ENCODE measurements at regions not wholly inside any gene's neighbourhood (a gene's known extent, or its start where the extent isn't known, plus 50 kb on each side); places are given as distances from the start of the nearest gene placed in this dataset.
"Not testable (repeated sequence)": the region's sequence is repeated elsewhere in the genome, so short reads cannot be mapped to it uniquely, and the experiment has no call there.

DNA sequence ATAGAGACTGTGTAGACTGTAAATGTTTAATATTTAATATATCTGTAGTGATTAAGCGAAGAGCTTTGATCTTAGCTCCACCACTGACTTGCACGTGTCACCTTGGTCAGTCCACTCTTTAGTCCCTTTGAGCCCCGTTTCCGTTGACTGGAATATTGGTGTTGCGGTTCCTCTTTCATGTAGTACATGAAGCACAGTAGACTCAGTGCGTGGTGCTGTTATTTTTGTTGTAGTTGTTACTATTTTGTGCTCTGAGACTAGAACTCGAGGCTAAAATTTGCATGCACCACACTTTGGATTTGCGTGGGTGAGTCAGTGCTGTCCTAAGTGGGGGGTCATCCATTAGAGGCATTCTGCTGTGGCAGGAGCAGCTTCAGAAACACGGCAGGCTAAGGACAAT is 291.4 kb downstream of the QKI start:
- DNase-seq (ENCODE audit: low spot score) = no peak

DNA sequence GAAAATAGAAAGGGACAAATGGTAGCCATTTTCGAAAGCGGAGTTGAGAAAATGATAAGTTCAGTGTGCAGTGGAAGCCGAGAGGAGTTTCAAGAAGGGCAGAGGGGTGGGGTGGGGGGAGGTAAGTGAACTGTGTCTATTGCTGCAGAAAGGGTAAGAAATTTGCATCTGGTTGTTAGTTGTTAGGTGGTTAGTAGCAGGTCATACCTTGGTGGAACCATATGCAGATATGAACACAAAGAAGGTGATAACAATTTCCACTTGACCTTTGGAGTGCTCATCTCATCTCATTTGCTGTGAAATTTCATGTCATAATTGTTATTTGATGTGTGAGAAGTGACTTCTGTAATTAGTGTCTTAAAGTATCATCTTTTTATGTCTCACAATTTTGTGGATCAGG is 288.2 kb downstream of the QKI start:
- TF ChIP-seq, protein P1, sequence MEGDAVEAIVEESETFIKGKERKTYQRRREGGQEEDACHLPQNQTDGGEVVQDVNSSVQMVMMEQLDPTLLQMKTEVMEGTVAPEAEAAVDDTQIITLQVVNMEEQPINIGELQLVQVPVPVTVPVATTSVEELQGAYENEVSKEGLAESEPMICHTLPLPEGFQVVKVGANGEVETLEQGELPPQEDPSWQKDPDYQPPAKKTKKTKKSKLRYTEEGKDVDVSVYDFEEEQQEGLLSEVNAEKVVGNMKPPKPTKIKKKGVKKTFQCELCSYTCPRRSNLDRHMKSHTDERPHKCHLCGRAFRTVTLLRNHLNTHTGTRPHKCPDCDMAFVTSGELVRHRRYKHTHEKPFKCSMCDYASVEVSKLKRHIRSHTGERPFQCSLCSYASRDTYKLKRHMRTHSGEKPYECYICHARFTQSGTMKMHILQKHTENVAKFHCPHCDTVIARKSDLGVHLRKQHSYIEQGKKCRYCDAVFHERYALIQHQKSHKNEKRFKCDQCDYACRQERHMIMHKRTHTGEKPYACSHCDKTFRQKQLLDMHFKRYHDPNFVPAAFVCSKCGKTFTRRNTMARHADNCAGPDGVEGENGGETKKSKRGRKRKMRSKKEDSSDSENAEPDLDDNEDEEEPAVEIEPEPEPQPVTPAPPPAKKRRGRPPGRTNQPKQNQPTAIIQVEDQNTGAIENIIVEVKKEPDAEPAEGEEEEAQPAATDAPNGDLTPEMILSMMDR (IDR thresholded peaks at IDR 0.05) = no peak
- Histone ChIP-seq H3K27ac (no peak overlapping the region), H3K4me3 (no peak overlapping the region)
- DNase-seq (ENCODE audit: low spot score) = no peak

More for the DNA sequence above, 291.4 kb downstream of the QKI start:
- no peak overlapping the region for H3K27ac ChIP-seq
- H3K4me3 ChIP-seq = no peak overlapping the region
- TF ChIP-seq, protein P1 (IDR thresholded peaks at IDR 0.05) = no peak

DNA sequence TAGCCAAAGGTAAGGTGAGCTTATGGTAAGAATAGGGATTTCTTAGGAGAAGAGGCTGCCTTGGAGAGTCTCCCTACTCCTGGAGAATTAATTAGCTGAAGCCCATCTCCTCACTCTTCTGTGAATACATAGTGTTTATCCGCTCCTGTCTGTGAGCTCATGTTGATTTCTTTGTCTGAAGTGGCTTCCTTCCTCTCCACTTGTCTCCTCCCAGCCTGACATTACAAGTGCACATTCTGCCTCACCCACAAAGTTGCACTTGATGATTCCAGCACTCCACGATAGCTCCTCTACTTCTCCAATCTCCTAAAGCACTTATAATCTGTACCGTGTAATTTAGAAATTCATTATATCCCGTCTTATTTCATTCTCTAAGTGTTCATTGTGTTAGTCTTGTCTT is 287.2 kb downstream of the QKI start:
- TF ChIP-seq, protein P1 (IDR thresholded peaks at IDR 0.05) = no peak
- DNase-seq (ENCODE audit: low spot score) = no peak
- Histone ChIP-seq H3K27ac (no peak overlapping the region), H3K4me3 (no peak overlapping the region)

DNA sequence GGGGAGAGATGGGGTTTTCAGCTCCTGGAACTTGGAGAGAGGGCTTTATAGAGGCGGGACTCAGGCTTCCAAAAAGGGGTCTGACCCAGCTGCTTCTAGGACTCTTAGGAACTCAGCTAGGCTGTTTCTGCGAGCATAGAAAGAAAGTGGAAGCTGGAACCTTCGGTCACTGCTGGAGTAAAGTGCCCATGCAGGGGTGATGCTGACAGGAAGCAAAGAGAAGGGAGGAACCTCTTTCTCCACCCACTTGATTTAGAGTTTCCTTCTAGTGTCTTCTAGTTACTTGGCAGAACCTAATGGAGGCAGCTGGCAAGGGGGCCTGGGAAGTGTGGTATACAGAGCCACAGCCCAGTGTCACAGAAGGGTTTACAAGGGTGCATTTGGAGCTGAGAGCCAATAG is 283.6 kb downstream of the QKI start:
- no peak for DNase-seq (ENCODE audit: low spot score)
- no peak overlapping the region for H3K27ac ChIP-seq
- no peak overlapping the region for H3K4me3 ChIP-seq
- TF ChIP-seq, protein P1 (IDR thresholded peaks at IDR 0.05) = no peak

DNA sequence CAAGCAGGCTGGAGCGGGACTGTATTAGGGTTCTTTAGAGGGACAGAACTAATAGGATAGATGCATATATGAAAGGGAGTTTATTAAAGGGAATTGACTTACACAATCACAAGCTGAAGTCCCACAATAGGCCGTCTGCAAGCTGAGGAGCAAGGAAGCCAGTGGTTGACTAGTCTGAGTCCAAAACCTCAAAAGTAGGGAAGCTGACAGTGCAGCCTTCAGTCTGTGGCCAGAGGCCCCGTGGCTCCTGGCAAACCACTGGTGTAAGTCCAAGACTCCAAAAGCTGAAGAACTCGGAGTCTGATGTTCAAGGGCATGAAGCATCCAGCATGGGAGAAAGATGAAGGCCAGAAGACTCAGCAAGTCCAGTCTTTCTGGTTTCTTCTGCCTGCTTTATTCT is 281.8 kb downstream of the QKI start:
- H3K4me3 ChIP-seq; DNase-seq (ENCODE audit: low spot score); H3K27ac ChIP-seq: not testable (repeated sequence)

DNA sequence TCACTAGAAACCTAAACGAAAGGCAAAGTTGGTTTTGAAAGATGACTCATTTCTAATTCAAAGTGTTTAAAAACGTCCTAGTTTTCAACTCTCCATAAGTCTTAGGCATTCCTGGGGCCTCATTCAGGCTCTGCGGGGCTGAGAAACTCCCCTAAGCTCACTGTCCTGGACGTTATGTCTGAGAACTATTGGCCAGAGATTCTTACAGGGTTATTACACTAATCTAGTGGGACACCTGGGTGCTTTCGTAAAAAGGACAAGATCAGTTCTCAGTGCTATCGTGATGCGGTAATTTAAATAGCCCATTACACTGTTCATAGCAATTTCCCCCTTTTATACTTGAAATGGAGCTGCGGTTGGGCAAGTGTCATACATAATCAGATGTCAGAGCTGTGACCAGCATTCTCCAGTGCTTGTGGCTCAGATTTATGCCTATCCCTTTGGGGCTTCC is 280.9 kb downstream of the QKI start:
- no peak overlapping the region for H3K4me3 ChIP-seq
- no peak overlapping the region for H3K27ac ChIP-seq
- no peak for DNase-seq (ENCODE audit: low spot score)
- TF ChIP-seq, protein P1 (IDR thresholded peaks at IDR 0.05) = no peak

DNA sequence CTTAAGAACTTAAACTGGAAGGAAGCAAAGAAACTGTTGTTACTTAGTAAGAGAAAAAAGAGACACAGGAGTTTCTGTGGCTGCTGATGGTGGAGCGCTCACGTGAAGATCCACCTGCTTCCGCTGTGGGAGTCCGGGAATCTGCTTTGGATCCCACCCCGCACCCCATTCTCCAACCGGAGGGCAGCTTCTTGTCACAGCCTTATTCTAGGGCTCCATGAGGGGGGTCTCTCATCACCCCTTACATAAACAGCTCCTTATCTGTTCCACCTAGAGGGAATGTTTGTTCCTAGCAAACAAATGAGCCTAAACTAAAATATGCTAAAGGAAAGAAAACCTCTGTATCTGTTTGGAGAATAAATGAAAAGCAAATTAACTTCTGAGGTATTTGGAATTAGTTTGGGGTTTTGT is 280.5 kb downstream of the QKI start:
- DNase-seq (ENCODE audit: low spot score) = no peak
- Histone ChIP-seq H3K27ac (no peak overlapping the region), H3K4me3 (no peak overlapping the region)
- TF ChIP-seq, protein P1 (IDR thresholded peaks at IDR 0.05) = no peak

DNA sequence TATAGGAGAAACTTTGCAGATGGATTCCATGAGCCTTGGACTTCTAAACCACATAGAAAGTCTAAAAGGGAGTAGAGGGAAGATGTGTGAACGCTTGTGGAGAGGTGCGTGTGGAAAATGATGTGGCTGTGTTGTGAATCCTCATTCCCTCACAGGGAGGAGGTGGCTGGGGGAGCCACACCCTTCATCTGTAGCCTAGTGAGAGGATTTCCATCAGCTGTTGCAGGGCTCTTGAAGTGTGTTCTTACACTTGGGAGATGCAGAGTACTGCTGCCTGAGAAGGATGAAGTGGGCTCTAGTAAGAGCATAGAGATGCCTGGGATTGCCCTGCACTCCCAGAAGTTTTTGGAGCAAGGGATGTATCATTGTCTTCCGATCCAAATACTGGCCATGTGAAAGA is 279.6 kb downstream of the QKI start:
- no peak for DNase-seq (ENCODE audit: low spot score)
- Histone ChIP-seq H3K27ac (no peak overlapping the region), H3K4me3 (no peak overlapping the region)
- TF ChIP-seq, protein P1 (IDR thresholded peaks at IDR 0.05) = no peak
